OCI-LY7 (cell line): ENCODE measurements at regions not wholly inside any gene's neighbourhood (a gene's known extent, or its start where the extent isn't known, plus 50 kb on each side); places are given as distances from the start of the nearest gene placed in this dataset.

ENCODE experiments used
- BruUV-seq: library from RNA; stranded (reverse); fragments of 400-500 nt; replicated peaks from 2 replicates; lab custom pipeline; 2021; lab: Mats Ljungman, UMichigan
- CTCF ChIA-PET: fragments of 300-600 bp; sonication (Branson Sonifier 250); formaldehyde crosslinking; loops from one replicate; lab custom pipeline; 2022; ENCODE audit warnings: antibody characterized with exemption; ENCODE audit not compliant: unreplicated experiment; lab: Charles Lee
- POLR2A ChIA-PET: fragments of 300-600 bp; sonication (Branson Sonifier 250); formaldehyde crosslinking; loops from one replicate; lab custom pipeline; 2022; ENCODE audit warnings: antibody characterized with exemption; lab: Charles Lee
- DNase-seq: peaks from one replicate; pipeline ENCODE4 v3.0.0-alpha.2; 2015; ENCODE audit warnings: low spot score
- H2AFZ ChIP-seq: fragments of 200-600 bp; sonication (generic), shearing (Covaris generic); 2 replicates; pipeline ENCODE4 v1.6.1; 2014; ENCODE audit warnings: mild to moderate bottlenecking, antibody characterized with exemption, low read length, moderate library complexity
- H3K27ac ChIP-seq: fragments of 200-600 bp; sonication (generic); 2 replicates; pipeline ENCODE4 v1.5.1; 2014; ENCODE audit warnings: mixed run types, low read depth, mild to moderate bottlenecking, moderate library complexity, low read length, inconsistent platforms; ENCODE audit not compliant: poor library complexity, severe bottlenecking
- H3K36me3 ChIP-seq: fragments of 200-600 bp; sonication (generic); 2 replicates; pipeline ENCODE4 v1.6.1; 2014; ENCODE audit warnings: mild to moderate bottlenecking, antibody characterized with exemption, low read length, moderate library complexity, mixed read lengths; ENCODE audit not compliant: insufficient read depth
- H3K4me1 ChIP-seq: fragments of 200-600 bp; sonication (generic); 2 replicates; pipeline ENCODE4 v1.5.1; 2014; ENCODE audit warnings: mild to moderate bottlenecking, low read length; ENCODE audit not compliant: insufficient read depth, poor library complexity, severe bottlenecking
- H3K4me2 ChIP-seq: fragments of 200-600 bp; sonication (generic); 2 replicates; pipeline ENCODE4 v1.6.1; 2014; ENCODE audit warnings: mild to moderate bottlenecking, low read length
- H3K4me3 ChIP-seq: fragments of 200-600 bp; sonication (generic); 2 replicates; pipeline ENCODE4 v1.5.1; 2014; ENCODE audit warnings: mild to moderate bottlenecking, low read depth, low read length; ENCODE audit not compliant: poor library complexity, severe bottlenecking
- H3K79me2 ChIP-seq: fragments of 200-600 bp; sonication (generic); 2 replicates; pipeline ENCODE4 v1.6.1; 2016; ENCODE audit warnings: low read depth, mild to moderate bottlenecking, low read length, moderate library complexity, mixed read lengths; ENCODE audit not compliant: insufficient read depth
- H3K9me2 ChIP-seq: fragments of 200-600 bp; sonication (generic); 2 replicates; pipeline ENCODE4 v1.6.1; 2016; ENCODE audit warnings: mild to moderate bottlenecking, low read length, mixed read lengths; ENCODE audit not compliant: insufficient read depth
- H3K9me3 ChIP-seq: fragments of 200-600 bp; sonication (generic); 2 replicates; pipeline ENCODE4 v1.6.1; 2014; ENCODE audit warnings: mild to moderate bottlenecking, mixed run types, low read length, mixed read lengths
- H4K20me1 ChIP-seq: fragments of 200-600 bp; sonication (generic); 2 replicates; pipeline ENCODE4 v1.6.1; 2014; ENCODE audit warnings: mild to moderate bottlenecking, antibody characterized with exemption, low read length, moderate library complexity, mixed read lengths; ENCODE audit not compliant: insufficient read depth
- CTCF ChIP-seq: fragments of 200-600 bp; sonication (generic); conservative IDR thresholded peaks from 2 replicates; pipeline ENCODE4 v1.5.1; 2014; ENCODE audit warnings: mild to moderate bottlenecking, antibody characterized with exemption, low read length, moderate library complexity, mixed read lengths
- EZH2phosphoT487 ChIP-seq: fragments of 200-600 bp; sonication (generic); IDR thresholded peaks from 2 replicates; pipeline ENCODE4 v1.6.1; 2018; ENCODE audit warnings: low read depth, borderline replicate concordance, mild to moderate bottlenecking, mixed run types, antibody characterized with exemption, low read length, moderate library complexity, mixed read lengths
- intact Hi-C: fragments of 100-400 bp; cut with micrococcal nuclease; formaldehyde crosslinking; loops from one replicate; pipeline ENCODE4 v1.10.0; 2022; ENCODE audit not compliant: unreplicated experiment

GRCh38 chr5:98193921-98194760, 579.3 kb upstream of the RGMB start:
- H3K36me3 ChIP-seq: no peaks in the 10 kb centered on the region
- H4K20me1 ChIP-seq: no peaks in the 10 kb centered on the region
- CTCF ChIA-PET: no interaction called here
- no TSS peak for BruUV-seq
- H3K4me3 ChIP-seq: no peak overlapping the region
- H3K4me1 ChIP-seq: no peaks in the 10 kb centered on the region
- H3K9me2 ChIP-seq: no peaks in the 10 kb centered on the region
- H2AFZ ChIP-seq: no peak overlapping the region
- no peaks in the 10 kb centered on the region for H3K79me2 ChIP-seq
- DNase-seq: no peak
- no peak overlapping the region for H3K27ac ChIP-seq
- no peak overlapping the region for H3K4me2 ChIP-seq
- TF ChIP-seq CTCF (no peak), EZH2phosphoT487 (no peak)
- H3K9me3 ChIP-seq: no peaks in the 10 kb centered on the region
- POLR2A ChIA-PET: no interaction called here
- intact Hi-C loops: no loop called here

GRCh38 chr5:98200726-98201541, 572.5 kb upstream of the RGMB start:
- Histone ChIP-seq H3K4me2 (no peak overlapping the region), H2AFZ (no peak overlapping the region), H3K4me3 (no peak overlapping the region), H3K9me3 (no peaks in the 10 kb centered on the region), H3K79me2 (no peaks in the 10 kb centered on the region), H3K27ac (no peak overlapping the region), H3K4me1 (no peaks in the 10 kb centered on the region), H3K9me2 (no peaks in the 10 kb centered on the region), H4K20me1 (no peaks in the 10 kb centered on the region), H3K36me3 (no peaks in the 10 kb centered on the region)
- DNase-seq: no peak
- ChIA-PET POLR2A (no interaction called here), CTCF (no interaction called here)
- TF ChIP-seq CTCF (no peak), EZH2phosphoT487 (no peak)
- intact Hi-C loops: no loop called here
- no TSS peak for BruUV-seq
